ENCODE measurements at regions not wholly inside any gene's neighbourhood (a gene's known extent, or its start where the extent isn't known, plus 50 kb on each side); places are given as distances from the start of the nearest gene placed in this dataset.

GRCh38 chr10:78968943-78969342, 99.8 kb upstream of the ZMIZ1 start:
- H3F3A ChIP-seq (ENCODE audit: insufficient read depth, low read depth): peaks cover 24% of the 10 kb centered on the region
- ChIA-PET POLR2A (ENCODE audit: unreplicated experiment) (interaction anchor here (0.6 kb wide), 1 partner anchor 273 kb away, joined by 15 read pairs; no protein-coding TSS in a partner anchor), CTCF (no interaction called here)
- BruUV-seq (replicated peaks): no TSS peak
- no peaks in the 10 kb centered on the region for H3K79me2 ChIP-seq (ENCODE audit: low read depth)
- H4K20me1 ChIP-seq (ENCODE audit: insufficient read depth): no peaks in the 10 kb centered on the region
- no peak overlapping the region for H2AFZ ChIP-seq
- no peak overlapping the region for H3K4me2 ChIP-seq
- TF ChIP-seq EZH2 (IDR thresholded peaks at IDR 0.05; ENCODE audit: low read depth): no peak
- TF ChIP-seq, protein P1, sequence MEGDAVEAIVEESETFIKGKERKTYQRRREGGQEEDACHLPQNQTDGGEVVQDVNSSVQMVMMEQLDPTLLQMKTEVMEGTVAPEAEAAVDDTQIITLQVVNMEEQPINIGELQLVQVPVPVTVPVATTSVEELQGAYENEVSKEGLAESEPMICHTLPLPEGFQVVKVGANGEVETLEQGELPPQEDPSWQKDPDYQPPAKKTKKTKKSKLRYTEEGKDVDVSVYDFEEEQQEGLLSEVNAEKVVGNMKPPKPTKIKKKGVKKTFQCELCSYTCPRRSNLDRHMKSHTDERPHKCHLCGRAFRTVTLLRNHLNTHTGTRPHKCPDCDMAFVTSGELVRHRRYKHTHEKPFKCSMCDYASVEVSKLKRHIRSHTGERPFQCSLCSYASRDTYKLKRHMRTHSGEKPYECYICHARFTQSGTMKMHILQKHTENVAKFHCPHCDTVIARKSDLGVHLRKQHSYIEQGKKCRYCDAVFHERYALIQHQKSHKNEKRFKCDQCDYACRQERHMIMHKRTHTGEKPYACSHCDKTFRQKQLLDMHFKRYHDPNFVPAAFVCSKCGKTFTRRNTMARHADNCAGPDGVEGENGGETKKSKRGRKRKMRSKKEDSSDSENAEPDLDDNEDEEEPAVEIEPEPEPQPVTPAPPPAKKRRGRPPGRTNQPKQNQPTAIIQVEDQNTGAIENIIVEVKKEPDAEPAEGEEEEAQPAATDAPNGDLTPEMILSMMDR (conservative IDR thresholded peaks at IDR 0.05): no peak
- H3K4me1 ChIP-seq (replicated peaks; ENCODE audit: insufficient read depth): peaks cover 44% of the 10 kb centered on the region
- H3K27ac ChIP-seq: no peak overlapping the region
- H3K9me3 ChIP-seq (ENCODE audit: insufficient read depth, low read depth): no peaks in the 10 kb centered on the region
- H3K4me3 ChIP-seq: no peak overlapping the region
- H3K9me2 ChIP-seq (ENCODE audit: insufficient read depth): no peaks in the 10 kb centered on the region
- H3K36me3 ChIP-seq (ENCODE audit: low read depth): no peaks in the 10 kb centered on the region
- intact Hi-C loops (cut with micrococcal nuclease; ENCODE audit: unreplicated experiment): loop anchor here (5.0 kb wide), 1 partner anchor 922 kb away; no protein-coding TSS in a partner anchor
- no peak for DNase-seq
- no peaks in the 10 kb centered on the region for H3K27me3 ChIP-seq (ENCODE audit: insufficient read depth, low read depth)

- no peak overlapping the region for H3K27ac ChIP-seq
- H3F3A ChIP-seq (ENCODE audit: insufficient read depth, low read depth): peaks cover 31% of the 10 kb centered on the region
- no peak overlapping the region for H2AFZ ChIP-seq
- no peaks in the 10 kb centered on the region for H4K20me1 ChIP-seq (ENCODE audit: insufficient read depth)
- DNase-seq: no peak
- no peak for TF ChIP-seq EZH2 (IDR thresholded peaks at IDR 0.05; ENCODE audit: low read depth)
- TF ChIP-seq, protein P1 (conservative IDR thresholded peaks at IDR 0.05): no peak
- H3K27me3 ChIP-seq (ENCODE audit: insufficient read depth, low read depth): no peaks in the 10 kb centered on the region
- ChIA-PET POLR2A (ENCODE audit: unreplicated experiment) (no interaction called here), CTCF (no interaction called here)
- intact Hi-C loops (cut with micrococcal nuclease; ENCODE audit: unreplicated experiment): loop anchor here (5.0 kb wide), 2 partner anchors 172 to 922 kb away; no protein-coding TSS in a partner anchor
- no peaks in the 10 kb centered on the region for H3K79me2 ChIP-seq (ENCODE audit: low read depth)
- no peaks in the 10 kb centered on the region for H3K9me2 ChIP-seq (ENCODE audit: insufficient read depth)
- no peaks in the 10 kb centered on the region for H3K36me3 ChIP-seq (ENCODE audit: low read depth)
- no TSS peak for BruUV-seq (replicated peaks)
- peaks cover 43% of the 10 kb centered on the region for H3K4me1 ChIP-seq (replicated peaks; ENCODE audit: insufficient read depth)
- no peaks in the 10 kb centered on the region for H3K9me3 ChIP-seq (ENCODE audit: insufficient read depth, low read depth)
- H3K4me2 ChIP-seq: no peak overlapping the region
- no peak overlapping the region for H3K4me3 ChIP-seq
Measured at GRCh38 chr10:78969719-78970118, 99.0 kb upstream of the ZMIZ1 start.

- ChIA-PET POLR2A (ENCODE audit: unreplicated experiment) (interaction anchor here (0.7 kb wide), 1 partner anchor 907 kb away, joined by 22 read pairs; no protein-coding TSS in a partner anchor), CTCF (no interaction called here)
- Histone ChIP-seq H3K4me2 (no peak overlapping the region), H3K4me1 (replicated peaks; ENCODE audit: insufficient read depth) (peaks cover 43% of the 10 kb centered on the region), H3F3A (ENCODE audit: insufficient read depth, low read depth) (peaks cover 35% of the 10 kb centered on the region), H3K36me3 (ENCODE audit: low read depth) (no peaks in the 10 kb centered on the region), H3K9me2 (ENCODE audit: insufficient read depth) (no peaks in the 10 kb centered on the region), H3K79me2 (ENCODE audit: low read depth) (no peaks in the 10 kb centered on the region), H2AFZ (no peak overlapping the region), H3K27me3 (ENCODE audit: insufficient read depth, low read depth) (no peaks in the 10 kb centered on the region), H3K9me3 (ENCODE audit: insufficient read depth, low read depth) (no peaks in the 10 kb centered on the region), H3K4me3 (no peak overlapping the region), H4K20me1 (ENCODE audit: insufficient read depth) (no peaks in the 10 kb centered on the region), H3K27ac (no peak overlapping the region)
- intact Hi-C loops (cut with micrococcal nuclease; ENCODE audit: unreplicated experiment): loop anchor here (5.0 kb wide), 1 partner anchor 173 kb away; no protein-coding TSS in a partner anchor
- TF ChIP-seq, protein P1 (conservative IDR thresholded peaks at IDR 0.05): no peak
- no peak for TF ChIP-seq EZH2 (IDR thresholded peaks at IDR 0.05; ENCODE audit: low read depth)
- DNase-seq: no peak
- BruUV-seq (replicated peaks): no TSS peak
Measured at GRCh38 chr10:78970261-78970660, 98.5 kb upstream of the ZMIZ1 start.

All from PC-9 (cell line).